ENCODE measurements at regions not wholly inside any gene's neighbourhood (a gene's known extent, or its start where the extent isn't known, plus 50 kb on each side); places are given as distances from the start of the nearest gene placed in this dataset.
A peak's percentile ranks its signal among the peaks of the same experiment; 100 is the strongest.

DNA sequence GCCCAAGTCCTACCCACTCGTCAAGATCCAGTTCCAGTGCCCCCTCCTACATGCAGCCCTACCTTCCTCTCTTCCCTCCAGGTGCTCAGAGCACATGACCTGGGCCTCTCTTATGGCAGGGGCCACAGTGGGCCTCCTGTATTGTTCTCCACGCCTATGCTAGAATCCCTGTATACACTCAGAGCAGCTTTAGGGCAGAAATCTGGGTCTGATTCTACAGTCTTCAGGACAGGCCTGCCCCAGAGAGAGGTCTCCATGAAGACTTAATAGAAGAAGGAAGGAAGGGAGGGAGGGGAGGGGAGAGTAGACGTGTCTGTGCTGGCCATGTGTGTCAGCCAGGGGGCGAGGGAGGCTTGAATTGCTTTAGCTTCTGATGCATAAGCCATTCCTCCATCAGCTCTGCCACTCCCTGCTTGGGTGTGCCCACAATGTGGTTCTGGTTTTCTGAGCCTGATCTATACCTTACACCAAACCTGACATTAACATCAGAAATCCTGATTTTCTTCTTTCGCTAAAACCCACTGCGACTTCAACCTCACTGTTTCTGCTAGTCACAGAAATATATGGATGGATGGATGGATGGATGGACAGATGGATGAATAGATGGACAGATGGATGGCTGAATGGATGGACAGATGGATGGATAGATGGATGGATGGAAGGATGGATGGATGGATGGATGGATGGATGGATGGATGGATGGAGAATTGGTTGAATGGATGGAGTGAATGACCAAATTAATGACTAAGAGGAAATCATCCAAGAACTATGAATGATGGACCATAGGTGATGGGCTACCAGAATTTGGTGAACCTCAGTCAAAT lies 56.6 kb upstream of the PRDM11 start:
- DNase-seq (ENCODE audit: low spot score): no peak

DNA sequence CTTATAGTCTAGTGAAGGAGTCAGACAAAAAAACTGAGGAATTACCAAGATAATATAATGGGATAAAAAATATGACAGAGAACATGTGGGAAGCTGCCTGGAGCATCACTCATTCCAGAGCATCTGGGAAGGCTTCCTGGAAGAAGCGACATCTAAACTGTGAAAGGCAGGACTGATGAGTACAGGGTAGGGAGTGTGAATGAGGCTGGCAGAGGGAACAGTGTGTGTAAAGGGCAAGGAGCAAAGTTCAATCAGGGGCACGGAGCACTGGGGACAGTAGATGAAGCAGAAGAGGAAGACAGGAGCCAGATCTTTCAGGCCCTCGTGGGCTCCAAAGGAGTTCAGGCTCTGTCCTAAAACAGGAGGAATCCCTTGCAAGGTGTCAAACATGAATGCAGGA lies 55.8 kb upstream of the PRDM11 start:
- DNase-seq (ENCODE audit: low spot score): no peak

DNA sequence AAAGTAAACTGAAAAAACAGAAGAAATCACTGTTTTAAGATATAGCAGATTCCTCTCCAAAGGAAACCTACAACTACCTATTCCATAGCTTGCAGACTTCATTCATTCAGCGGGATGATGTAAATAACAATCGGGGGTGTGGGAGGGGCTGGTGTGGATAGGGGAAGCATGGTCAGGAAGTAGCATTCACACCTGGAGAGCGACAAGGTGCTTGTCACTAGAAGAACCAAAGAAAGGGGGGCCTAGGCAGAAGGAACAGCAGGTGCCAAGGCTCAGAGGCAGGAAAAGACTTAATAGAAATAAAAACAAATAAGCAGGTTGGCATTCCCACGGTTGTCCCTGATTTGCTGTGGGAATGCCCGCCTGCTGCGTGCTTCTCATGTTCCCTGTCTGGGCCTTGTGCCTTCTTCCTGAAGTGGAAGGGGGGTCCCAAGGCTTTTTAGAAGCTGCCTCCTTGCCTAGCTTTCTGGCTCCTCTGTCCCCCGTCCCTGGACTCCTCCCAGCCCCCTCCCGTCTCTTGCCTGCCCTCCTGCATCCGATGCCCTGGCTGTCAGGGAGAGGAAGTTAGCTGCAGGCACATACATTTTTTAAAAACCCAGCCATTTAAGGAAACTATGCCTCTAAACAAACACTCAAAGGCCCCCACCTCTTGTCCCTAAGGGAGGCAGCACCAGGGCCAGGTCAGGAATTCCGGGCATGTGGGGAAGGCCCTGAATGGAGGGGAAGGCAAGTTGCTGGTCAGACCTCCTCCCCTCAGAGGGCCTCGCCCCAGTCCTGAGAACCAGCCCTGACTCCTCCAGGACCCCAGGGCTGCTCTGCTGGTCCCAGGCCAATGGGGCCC lies 54.7 kb upstream of the PRDM11 start:
- no peak for DNase-seq (ENCODE audit: low spot score)

- no peak for DNase-seq (ENCODE audit: low spot score)
Measured at GRCh38 chr11:45092404-45092785, 54.0 kb upstream of the PRDM11 start.

- peak; percentile 37 for DNase-seq (ENCODE audit: low spot score)
Measured at GRCh38 chr11:45092901-45093760, 53.3 kb upstream of the PRDM11 start.

DNA sequence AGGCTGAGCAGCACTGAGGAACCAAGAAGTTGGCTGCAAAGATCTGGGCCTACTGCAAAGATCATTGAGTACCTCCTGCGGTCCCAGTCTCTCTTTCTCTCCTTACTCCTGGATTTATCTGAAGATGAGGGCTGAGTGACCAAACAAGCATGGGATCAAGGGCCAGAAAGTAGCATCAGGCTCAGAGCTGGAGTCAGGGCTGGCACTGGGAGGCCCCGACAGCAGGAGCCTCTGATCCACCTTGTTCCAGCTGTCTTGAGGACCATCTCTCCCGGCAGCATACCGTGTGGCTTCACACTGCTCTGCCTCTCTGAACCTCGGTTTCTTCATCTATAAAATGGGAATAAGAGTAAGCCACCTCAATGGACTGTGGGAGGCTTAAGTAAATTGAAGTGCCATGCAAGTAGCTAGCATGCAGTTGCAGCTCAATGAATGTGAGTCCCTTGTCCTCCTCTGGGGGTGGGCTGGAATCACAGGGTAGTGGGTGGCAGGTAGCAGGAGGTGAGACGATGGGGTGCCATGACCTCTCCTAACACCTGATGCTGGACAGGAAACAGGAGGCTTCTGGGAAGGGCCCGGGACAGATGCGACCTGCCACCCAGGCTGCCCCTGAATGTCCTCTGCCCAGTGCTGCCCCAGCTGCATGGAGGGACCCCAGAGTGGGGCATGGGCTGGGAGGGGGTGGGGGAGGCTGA lies 52.5 kb upstream of the PRDM11 start:
- DNase-seq (ENCODE audit: low spot score): no peak

GRCh38 chr11:45094958-45095690 lies 51.3 kb upstream of the PRDM11 start:
- no peak for DNase-seq (ENCODE audit: low spot score)

- no peak for DNase-seq (ENCODE audit: low spot score)
Measured at GRCh38 chr11:45095691-45096010, 50.8 kb upstream of the PRDM11 start.

DNA sequence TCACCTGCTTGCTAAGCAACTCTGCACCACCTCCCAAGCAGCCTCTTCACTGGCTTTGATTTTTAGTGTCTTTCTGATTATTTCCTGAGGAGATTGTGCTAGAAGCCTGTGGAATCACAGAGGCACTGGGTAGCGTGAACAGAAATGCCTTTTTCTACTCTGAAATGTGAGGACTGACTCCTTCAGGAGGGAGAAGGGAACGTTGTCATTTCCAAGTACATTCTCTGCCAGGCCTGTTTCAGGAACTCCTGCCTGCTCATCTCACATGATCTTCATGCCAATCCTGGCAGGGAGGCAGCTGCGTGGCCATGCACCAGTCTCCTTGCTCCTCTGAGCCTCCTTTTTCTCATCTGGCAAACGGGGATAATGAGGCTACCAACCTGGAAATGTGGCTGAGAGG lies 49.8 kb upstream of the PRDM11 start:
- DNase-seq (ENCODE audit: low spot score): no peak

All from CD4-positive, alpha-beta T cell treated with Interleukin-6 at 100 ng/mL for 8 hours (primary cell).